MM.1S (cell line): ENCODE measurements at regions not wholly inside any gene's neighbourhood (a gene's known extent, or its start where the extent isn't known, plus 50 kb on each side); places are given as distances from the start of the nearest gene placed in this dataset.

ENCODE experiments used
- EZH2 ChIP-seq: fragments of 300-600 bp; sonication (generic); optimal IDR thresholded peaks from 2 replicates; pipeline ENCODE3; 2017; ENCODE audit warnings: low read depth, mild to moderate bottlenecking, antibody characterized with exemption, low read length, mixed read lengths
- EZH2phosphoT487 ChIP-seq: fragments of 300-600 bp; sonication (generic); IDR thresholded peaks from 2 replicates; pipeline ENCODE4 v1.6.1; 2018; ENCODE audit warnings: antibody characterized with exemption, low read length
- TF ChIP-seq, protein P1 (sequence below): fragments of 300-600 bp; sonication (generic); IDR thresholded peaks from 2 replicates; pipeline ENCODE4 v1.5.1; 2016; ENCODE audit warnings: antibody characterized with exemption, low read length, mixed read lengths

DNA sequence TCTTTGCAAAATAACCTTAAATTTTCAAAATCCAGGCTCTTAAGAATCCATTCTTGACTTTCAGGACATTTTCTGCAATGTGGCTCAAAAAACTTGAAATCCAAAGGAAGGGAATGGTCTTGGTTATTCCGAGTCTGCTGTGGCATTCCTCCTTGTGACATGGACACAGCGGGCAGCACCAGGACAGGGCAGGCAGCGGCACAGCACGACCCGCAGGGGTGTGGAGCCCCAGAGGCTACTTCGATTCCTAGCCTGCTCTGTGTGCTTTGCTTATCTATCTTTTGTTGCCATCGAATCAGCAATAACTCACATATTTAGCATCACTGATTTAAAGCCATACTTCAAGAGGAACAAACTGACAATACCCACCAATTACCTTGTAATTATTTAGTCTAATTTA, 420.2 kb upstream of the IRX1 start:
- TF ChIP-seq, protein P1, sequence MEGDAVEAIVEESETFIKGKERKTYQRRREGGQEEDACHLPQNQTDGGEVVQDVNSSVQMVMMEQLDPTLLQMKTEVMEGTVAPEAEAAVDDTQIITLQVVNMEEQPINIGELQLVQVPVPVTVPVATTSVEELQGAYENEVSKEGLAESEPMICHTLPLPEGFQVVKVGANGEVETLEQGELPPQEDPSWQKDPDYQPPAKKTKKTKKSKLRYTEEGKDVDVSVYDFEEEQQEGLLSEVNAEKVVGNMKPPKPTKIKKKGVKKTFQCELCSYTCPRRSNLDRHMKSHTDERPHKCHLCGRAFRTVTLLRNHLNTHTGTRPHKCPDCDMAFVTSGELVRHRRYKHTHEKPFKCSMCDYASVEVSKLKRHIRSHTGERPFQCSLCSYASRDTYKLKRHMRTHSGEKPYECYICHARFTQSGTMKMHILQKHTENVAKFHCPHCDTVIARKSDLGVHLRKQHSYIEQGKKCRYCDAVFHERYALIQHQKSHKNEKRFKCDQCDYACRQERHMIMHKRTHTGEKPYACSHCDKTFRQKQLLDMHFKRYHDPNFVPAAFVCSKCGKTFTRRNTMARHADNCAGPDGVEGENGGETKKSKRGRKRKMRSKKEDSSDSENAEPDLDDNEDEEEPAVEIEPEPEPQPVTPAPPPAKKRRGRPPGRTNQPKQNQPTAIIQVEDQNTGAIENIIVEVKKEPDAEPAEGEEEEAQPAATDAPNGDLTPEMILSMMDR: no peak
- TF ChIP-seq EZH2phosphoT487 (no peak), EZH2 (no peak)
